ENCODE measurements at regions not wholly inside any gene's neighbourhood (a gene's known extent, or its start where the extent isn't known, plus 50 kb on each side); places are given as distances from the start of the nearest gene placed in this dataset.

DNA sequence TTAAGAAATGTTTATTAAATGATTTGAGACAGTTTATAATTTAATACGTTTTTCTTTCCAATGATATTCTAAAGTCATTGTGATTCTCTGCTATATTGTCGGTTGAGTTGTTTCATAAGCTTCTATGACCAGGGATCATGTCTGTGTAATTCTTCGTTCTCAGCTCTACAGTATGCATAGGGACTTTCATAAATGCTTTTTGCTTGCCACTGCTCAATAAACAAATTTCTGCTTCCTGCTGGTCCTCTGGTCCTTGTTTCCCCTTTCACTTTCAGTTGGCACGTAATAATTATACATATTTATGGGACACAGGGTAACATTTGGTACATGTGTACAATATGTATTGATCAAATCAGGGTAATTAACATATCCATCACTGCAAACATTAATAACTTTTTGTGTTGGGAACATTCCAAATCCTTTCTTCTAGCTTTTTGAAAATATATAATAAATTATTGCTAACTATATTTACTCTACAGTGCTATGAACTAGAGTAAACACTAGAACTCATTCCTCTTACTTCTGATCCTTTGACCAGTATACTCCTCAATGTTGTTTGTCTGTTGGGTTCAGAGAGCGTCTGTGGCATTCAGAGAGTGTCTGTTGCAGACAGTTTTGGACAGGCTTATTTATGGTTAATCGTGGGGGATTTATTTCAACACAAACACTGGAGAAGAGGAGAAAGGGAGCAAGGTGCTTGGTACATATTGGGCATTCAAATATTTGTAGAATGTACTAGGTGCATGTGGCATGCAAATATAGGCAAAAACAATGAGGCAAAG lies 68.3 kb upstream of the SPANXB1 start:
- in situ Hi-C loops (cut with HindIII; ENCODE audit: low sequenced_read_pairs) = no loop called here
- H3K4me3 ChIP-seq (ENCODE audit: low read depth, low read length) = no peak overlapping the region
- TF ChIP-seq, protein P1, sequence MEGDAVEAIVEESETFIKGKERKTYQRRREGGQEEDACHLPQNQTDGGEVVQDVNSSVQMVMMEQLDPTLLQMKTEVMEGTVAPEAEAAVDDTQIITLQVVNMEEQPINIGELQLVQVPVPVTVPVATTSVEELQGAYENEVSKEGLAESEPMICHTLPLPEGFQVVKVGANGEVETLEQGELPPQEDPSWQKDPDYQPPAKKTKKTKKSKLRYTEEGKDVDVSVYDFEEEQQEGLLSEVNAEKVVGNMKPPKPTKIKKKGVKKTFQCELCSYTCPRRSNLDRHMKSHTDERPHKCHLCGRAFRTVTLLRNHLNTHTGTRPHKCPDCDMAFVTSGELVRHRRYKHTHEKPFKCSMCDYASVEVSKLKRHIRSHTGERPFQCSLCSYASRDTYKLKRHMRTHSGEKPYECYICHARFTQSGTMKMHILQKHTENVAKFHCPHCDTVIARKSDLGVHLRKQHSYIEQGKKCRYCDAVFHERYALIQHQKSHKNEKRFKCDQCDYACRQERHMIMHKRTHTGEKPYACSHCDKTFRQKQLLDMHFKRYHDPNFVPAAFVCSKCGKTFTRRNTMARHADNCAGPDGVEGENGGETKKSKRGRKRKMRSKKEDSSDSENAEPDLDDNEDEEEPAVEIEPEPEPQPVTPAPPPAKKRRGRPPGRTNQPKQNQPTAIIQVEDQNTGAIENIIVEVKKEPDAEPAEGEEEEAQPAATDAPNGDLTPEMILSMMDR (IDR thresholded peaks at IDR 0.05; ENCODE audit: low read depth, low read length, missing control alignments) = no peak
- DNase-seq (ENCODE audit: low read depth) = no peak

DNA sequence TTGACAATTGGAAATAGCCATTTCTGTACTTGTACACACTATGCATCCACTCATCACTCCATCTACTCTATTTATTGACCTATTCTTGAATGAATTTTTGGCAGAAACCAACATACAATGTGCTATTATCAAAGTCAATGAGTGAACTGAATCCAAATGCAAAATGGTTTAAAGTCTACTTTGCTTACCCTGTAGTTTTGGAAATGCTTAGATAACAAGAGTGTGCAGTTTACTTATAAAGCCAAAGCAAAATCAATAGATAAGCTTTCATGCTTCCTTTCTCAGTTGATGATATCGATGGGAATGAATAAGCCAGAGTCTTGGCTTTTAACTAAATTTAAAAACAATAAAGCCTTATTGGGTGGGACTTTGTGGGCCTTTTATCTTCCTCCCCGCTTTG lies 58.9 kb upstream of the SPANXB1 start:
- H3K4me3 ChIP-seq (ENCODE audit: low read depth, low read length) = no peak overlapping the region
- no peak for DNase-seq (ENCODE audit: low read depth)
- TF ChIP-seq, protein P1 (IDR thresholded peaks at IDR 0.05; ENCODE audit: low read depth, low read length, missing control alignments) = no peak
- in situ Hi-C loops (cut with HindIII; ENCODE audit: low sequenced_read_pairs) = no loop called here

DNA sequence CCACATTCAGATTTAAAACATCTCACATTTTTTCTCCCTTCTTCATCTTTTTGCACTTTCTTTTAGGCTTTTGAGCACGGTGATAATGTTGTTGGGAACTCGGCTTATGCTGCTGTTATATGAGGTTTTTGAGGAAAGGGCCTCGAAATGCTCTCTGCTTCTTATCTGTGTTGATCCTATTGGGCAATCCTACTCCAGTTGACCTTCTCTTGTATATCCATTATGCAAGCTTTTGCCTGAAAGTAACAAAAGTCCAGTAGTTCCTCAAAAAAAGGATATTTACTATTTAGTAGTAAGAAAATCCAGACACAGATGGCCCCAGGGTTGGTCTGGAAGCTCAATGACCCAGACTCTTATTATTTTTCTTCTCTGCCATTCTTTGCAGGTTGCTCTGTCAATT lies 57.7 kb upstream of the SPANXB1 start:
- TF ChIP-seq, protein P1 (IDR thresholded peaks at IDR 0.05; ENCODE audit: low read depth, low read length, missing control alignments) = no peak
- in situ Hi-C loops (cut with HindIII; ENCODE audit: low sequenced_read_pairs) = no loop called here
- H3K4me3 ChIP-seq (ENCODE audit: low read depth, low read length) = no peak overlapping the region
- DNase-seq (ENCODE audit: low read depth) = no peak

DNA sequence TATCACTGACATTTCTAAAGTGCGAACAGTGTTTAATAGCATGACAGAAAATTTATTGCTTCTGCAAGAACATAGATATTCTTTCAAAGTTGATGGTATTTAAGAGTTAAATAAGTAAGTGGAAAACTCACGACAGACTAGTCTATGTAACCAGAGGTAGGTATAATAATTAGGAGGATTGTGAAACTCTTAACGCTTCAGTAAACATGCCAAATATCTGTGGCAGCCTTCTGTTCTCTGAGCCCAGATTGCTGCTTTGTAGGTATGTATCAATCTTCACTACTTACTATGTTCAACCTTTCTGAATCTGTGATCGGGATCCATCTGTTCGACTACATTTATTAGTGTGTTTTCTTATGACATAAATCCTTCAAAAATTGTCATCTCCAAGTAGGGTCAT lies 53.6 kb upstream of the SPANXB1 start:
- DNase-seq (ENCODE audit: low read depth) = no peak
- in situ Hi-C loops (cut with HindIII; ENCODE audit: low sequenced_read_pairs) = no loop called here
- H3K4me3 ChIP-seq (ENCODE audit: low read depth, low read length) = no peak overlapping the region
- TF ChIP-seq, protein P1 (IDR thresholded peaks at IDR 0.05; ENCODE audit: low read depth, low read length, missing control alignments) = no peak

GRCh38 chrX:140949233-140949632 lies 53.2 kb upstream of the SPANXB1 start:
- peak; percentile 6 for DNase-seq (ENCODE audit: low read depth)
- in situ Hi-C loops (cut with HindIII; ENCODE audit: low sequenced_read_pairs) = no loop called here
- TF ChIP-seq, protein P1 (IDR thresholded peaks at IDR 0.05; ENCODE audit: low read depth, low read length, missing control alignments) = no peak
- no peak overlapping the region for H3K4me3 ChIP-seq (ENCODE audit: low read depth, low read length)

All from astrocyte of the cerebellum (primary cell).